ENCODE measurements at regions not wholly inside any gene's neighbourhood (a gene's known extent, or its start where the extent isn't known, plus 50 kb on each side); places are given as distances from the start of the nearest gene placed in this dataset.
"Not testable (repeated sequence)": the region's sequence is repeated elsewhere in the genome, so short reads cannot be mapped to it uniquely, and the experiment has no call there.

DNA sequence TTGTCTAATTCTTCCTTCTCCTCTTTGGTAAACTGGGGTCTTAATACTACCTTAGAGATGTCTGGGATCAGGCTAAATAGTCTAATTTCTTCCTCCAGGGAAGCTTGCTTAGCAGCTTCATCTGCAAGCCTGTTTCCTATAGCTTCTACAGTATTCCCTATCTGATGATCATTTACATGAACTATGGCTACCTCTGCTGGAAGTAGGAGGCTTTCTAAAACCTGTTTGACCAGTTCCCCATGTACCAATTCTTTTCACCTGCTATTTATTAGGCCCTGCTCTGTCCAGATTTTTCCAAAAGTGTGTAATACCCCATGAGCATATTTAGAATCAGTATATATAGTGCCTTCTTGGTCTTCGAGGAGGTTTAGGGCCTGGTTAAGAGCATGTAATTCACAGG is 619.8 kb downstream of the HINT1 start:
- CTCF ChIA-PET, result no interaction called here
- Mint-ChIP-seq H3K27ac (no peak overlapping the region), H3K36me3 (no peaks in the 10 kb centered on the region), H3K4me1 (no peaks in the 10 kb centered on the region), H3K4me3 (no peak overlapping the region), H3K27me3 (no peaks in the 10 kb centered on the region), H3K9me3 (no peaks in the 10 kb centered on the region)
- DNase-seq, result no peak

DNA sequence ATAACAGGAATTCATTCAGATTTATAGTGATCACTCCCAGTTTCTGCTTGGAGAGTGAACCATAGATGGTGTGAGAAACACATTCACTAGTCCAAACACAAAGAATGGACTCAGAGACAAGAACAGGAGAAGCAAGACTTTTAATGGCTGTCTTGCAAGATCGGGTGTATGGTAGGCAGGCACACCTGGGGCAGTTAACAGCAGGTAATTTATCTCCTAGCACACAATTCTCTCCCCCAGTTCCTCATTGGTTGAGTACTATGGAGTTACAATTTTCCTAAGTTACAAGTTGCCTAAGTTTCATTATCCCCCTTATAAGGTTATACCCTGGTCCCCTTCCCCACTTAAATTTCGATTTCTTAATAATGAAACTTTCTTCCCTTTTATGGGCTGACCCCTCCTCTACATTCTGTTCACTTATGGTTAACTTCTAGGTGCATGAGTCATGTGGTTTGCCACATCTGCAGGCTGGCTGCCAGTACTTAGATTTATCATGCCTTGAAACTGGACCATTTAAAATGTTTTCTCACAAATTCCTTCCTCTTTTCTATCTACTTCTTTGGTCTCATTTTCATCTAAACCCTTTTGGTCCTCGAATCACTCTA is 623.3 kb downstream of the HINT1 start:
- H3K27ac Mint-ChIP-seq, result no peak overlapping the region
- DNase-seq, result no peak
- CTCF ChIA-PET, result no interaction called here
- H3K4me3 Mint-ChIP-seq, result no peak overlapping the region
- no peaks in the 10 kb centered on the region for H3K9me3 Mint-ChIP-seq
- H3K27me3 Mint-ChIP-seq, result no peaks in the 10 kb centered on the region
- no peaks in the 10 kb centered on the region for H3K36me3 Mint-ChIP-seq
- H3K4me1 Mint-ChIP-seq, result no peaks in the 10 kb centered on the region

DNA sequence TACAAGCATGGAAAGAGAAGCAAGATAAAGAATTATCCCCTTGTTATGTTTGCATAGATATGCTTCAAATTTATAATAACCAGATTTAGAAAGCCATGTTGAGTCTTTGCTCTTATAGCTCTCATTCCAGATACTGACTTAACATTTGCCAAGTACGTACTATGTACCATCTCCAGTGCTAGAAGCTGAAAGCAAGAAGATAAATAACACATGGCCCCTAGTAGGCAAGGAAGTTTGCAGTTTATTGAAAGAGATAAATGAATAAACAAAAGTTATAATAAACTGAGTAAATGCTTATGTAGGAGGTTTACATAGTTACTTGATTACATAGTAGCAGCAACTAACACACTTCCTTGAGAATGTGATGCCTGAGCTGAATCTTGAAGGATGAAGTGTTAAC is 628.4 kb downstream of the HINT1 start:
- Mint-ChIP-seq H3K4me1 (no peaks in the 10 kb centered on the region), H3K9me3 (no peaks in the 10 kb centered on the region), H3K4me3 (no peak overlapping the region), H3K27ac (no peak overlapping the region), H3K27me3 (no peaks in the 10 kb centered on the region), H3K36me3 (no peaks in the 10 kb centered on the region)
- CTCF ChIA-PET, result no interaction called here
- DNase-seq, result no peak

DNA sequence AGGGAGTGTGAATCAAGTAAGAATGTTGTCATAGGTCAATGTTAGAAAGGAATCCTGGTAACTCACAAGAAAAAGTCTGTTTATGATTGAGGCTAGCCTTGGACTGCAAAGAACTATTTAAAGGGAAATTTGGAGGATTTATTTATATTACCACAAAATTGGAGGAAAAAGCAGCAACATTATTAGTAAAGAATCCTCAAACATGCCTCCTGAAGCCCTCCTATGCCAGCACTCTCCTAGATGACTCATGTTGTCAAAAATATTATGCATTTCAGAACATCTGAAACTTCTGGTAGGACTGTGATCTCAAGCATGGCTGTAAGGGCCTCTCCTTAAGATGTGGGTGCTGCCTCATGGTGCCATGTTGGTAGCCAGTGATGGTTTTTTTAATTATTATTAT is 628.5 kb downstream of the CHSY3 start:
- Mint-ChIP-seq H3K4me1 (no peaks in the 10 kb centered on the region), H3K27me3 (no peaks in the 10 kb centered on the region), H3K36me3 (no peaks in the 10 kb centered on the region), H3K27ac (no peak overlapping the region), H3K9me3 (no peaks in the 10 kb centered on the region), H3K4me3 (no peak overlapping the region)
- no peak for DNase-seq
- CTCF ChIA-PET, result no interaction called here

DNA sequence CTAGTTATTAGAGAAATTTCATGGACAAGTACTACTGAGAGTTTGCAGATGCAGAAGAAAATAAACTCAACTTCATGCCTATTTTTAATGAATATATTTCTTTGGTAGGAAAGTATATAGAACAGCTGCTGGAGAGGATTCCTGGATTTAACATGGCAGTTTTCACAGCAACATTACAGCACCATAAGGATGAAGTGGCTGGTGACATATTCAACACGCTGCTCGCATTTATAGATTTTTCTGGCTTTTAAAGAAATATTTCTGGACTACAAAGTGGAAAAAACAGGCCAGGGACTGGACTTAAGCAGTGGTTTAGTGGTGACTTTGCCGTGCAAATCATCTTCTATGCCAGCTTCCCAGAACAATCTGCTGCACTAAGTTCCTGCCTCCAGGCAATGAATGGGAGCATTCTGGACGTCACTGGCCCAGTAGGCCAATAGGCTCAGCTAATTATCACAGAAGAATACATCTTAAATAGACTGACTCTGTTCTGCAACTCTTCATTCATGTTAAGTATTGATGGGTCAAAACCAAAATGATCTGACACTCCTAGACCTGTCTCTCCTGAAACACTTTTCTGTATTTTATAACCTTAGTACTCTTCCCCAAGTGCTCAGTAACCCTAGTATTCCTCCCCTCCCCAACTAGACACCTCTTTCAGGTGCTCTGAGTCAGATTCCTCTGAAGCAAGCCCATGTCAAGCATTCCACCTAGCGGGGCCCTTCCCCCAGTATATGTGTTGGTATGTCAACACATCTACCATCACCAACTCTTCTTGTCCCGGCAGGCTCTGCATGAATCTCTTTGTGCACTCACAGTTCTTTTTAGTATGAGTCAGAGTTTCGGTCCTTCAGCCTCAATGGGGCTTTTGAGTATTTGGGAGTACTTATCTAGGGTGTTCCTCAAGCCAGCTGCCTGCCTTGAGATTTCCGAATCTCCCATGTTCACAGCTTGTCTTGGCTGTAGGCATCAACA is 625.5 kb downstream of the CHSY3 start:
- Mint-ChIP-seq H3K27me3 (no peaks in the 10 kb centered on the region), H3K4me1 (no peaks in the 10 kb centered on the region), H3K4me3 (no peak overlapping the region), H3K36me3 (no peaks in the 10 kb centered on the region), H3K9me3 (no peaks in the 10 kb centered on the region), H3K27ac (no peak overlapping the region)
- CTCF ChIA-PET, result no interaction called here
- DNase-seq, result no peak

DNA sequence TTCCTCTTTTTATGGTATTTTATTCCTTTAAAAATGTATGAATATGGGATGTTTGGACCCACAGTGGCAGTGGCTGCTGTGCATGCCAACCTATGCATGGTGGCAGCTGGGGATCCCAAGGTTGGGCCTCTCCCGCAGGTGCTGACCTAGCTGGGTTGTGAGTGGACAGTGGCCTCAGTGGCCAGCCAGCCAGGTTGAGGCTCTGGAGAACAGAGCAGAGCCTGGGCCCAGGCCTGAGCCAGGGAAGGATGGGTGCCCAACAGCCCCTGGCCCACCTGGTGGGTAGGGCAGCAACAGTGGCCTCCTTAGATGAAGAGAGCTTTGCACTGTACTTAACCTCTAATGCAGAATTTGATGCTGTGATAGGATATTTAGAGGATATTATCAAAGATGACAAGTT is 624.8 kb downstream of the CHSY3 start:
- Mint-ChIP-seq H3K36me3 (no peaks in the 10 kb centered on the region), H3K4me1 (no peaks in the 10 kb centered on the region), H3K4me3 (no peak overlapping the region), H3K27ac (no peak overlapping the region), H3K9me3 (no peaks in the 10 kb centered on the region), H3K27me3 (no peaks in the 10 kb centered on the region)
- CTCF ChIA-PET, result no interaction called here
- DNase-seq, result no peak

DNA sequence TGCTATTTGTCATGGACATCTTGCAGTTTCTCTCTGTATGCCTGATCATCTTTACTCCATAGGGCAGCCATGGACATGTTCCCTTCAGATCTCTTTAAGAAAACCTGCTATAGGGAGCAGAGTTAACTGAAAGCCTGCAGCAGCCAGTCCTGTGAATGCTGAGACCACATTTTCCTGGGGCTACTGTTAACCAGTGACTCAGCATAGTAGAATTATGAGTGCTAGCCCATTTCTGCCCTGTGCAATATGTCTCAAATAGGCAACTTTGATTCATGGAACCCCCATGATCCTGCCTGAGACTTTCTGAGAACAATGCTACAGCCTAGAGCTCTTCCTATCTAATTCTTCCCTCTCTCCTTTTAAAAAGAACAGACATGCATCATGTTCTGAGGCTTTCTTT is 624.2 kb downstream of the CHSY3 start:
- CTCF ChIA-PET, result no interaction called here
- Mint-ChIP-seq H3K27me3 (no peaks in the 10 kb centered on the region), H3K36me3 (no peaks in the 10 kb centered on the region), H3K27ac (no peak overlapping the region), H3K4me3 (no peak overlapping the region), H3K9me3 (no peaks in the 10 kb centered on the region), H3K4me1 (no peaks in the 10 kb centered on the region)
- DNase-seq, result no peak

DNA sequence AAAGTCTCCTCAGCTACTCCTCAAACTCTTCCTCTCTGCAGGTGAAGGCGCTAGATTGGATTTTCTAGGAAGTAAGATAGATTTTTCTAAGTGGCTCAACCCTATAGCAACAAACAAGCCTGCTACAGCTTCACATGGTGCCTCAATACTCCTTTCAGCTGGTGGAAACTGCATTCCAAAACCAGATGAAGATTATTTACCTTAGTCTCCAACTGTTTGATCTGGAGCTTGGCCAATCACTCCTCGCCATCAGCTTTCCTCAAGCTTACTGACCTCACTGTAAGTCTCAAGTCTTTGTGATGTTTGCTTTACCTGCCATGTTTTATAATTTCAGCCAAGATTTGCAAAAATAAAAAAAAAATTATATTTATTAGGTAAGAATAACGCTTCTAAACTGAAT is 622.4 kb downstream of the CHSY3 start:
- H3K4me1 Mint-ChIP-seq, result no peaks in the 10 kb centered on the region
- no peaks in the 10 kb centered on the region for H3K36me3 Mint-ChIP-seq
- H3K27ac Mint-ChIP-seq, result no peak overlapping the region
- CTCF ChIA-PET, result no interaction called here
- DNase-seq, result no peak
- no peaks in the 10 kb centered on the region for H3K27me3 Mint-ChIP-seq
- no peak overlapping the region for H3K4me3 Mint-ChIP-seq
- no peaks in the 10 kb centered on the region for H3K9me3 Mint-ChIP-seq

DNA sequence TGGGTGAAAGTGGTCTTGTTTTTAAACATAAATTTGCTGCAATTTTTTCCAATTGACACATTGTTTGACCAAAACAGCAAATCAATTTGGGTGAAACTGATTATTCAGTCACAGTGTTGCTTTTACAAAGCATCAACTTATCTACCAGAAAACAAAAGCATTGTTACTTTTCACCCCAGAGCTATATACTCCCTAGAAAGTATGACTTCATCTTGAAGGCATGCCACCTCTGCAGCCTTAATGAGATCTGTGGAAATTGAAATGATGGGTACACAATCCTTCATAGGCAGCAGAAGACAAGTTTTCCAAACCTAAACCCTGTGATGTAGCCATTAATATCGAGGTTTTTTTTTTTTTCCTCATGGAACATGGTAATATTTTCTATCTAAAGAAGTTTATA is 615.9 kb downstream of the CHSY3 start:
- Mint-ChIP-seq H3K4me1 (no peaks in the 10 kb centered on the region), H3K27me3 (no peaks in the 10 kb centered on the region), H3K27ac (no peak overlapping the region), H3K4me3 (no peak overlapping the region), H3K9me3 (peaks cover 11% of the 10 kb centered on the region), H3K36me3 (no peaks in the 10 kb centered on the region)
- CTCF ChIA-PET, result no interaction called here
- DNase-seq, result no peak

DNA sequence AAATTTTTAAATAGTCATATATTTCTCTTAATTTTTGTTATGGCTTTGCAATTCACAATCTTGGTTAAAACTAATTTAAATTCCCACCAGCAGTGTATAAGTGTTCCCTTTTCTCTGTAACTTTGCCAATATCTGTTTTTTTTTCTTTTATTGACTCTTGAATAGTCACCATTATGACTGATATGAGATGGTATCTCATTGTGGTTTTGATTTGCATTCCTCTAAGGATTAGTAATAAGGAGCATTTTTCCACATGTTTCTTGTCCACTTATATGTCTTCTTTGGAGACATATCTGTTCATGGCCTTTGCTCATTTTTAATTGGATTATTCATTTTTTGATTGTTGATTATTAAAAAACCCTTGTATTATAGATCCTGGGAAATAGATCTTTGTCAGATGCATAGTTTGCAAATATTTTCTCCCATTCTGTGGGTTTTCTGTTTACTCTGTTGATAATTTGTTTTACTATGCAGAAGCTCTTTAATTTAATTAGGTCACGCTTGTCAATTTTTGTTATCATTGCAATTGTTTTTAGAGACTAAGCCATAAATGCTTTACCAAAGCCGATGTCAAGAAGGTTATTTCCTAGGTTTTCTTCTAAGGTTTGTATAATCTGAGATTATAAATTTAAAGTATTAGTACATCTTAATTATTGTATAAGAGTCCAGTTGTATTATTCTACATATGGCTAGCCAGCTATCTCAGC is 610.9 kb downstream of the CHSY3 start:
- H3K9me3 Mint-ChIP-seq, result peaks cover 11% of the 10 kb centered on the region
- H3K4me1 Mint-ChIP-seq, result no peaks in the 10 kb centered on the region
- CTCF ChIA-PET, result no interaction called here
- no peak overlapping the region for H3K4me3 Mint-ChIP-seq
- H3K27me3 Mint-ChIP-seq, result no peaks in the 10 kb centered on the region
- no peaks in the 10 kb centered on the region for H3K36me3 Mint-ChIP-seq
- no peak overlapping the region for H3K27ac Mint-ChIP-seq
- DNase-seq, result no peak

DNA sequence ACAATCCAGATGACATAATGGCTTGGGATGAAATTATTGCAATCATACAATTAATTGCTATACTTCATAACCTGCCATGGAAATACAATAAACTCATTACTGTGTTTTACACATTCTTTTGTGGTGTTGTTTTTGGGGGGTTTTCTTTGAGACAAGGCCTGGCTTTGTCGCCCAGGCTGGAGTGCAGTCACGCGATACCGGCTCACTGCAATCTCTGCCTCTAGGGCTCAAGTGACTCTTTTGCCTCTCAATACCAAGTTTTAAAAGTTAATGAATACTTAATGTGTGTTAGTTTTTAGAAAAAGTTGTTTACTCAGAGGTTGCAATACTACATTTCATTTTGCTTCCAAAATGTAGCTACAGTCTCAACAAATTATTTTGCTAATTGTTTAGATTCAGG is 598.4 kb downstream of the CHSY3 start:
- Mint-ChIP-seq H3K4me3 (no peak overlapping the region), H3K4me1 (no peaks in the 10 kb centered on the region), H3K9me3 (no peaks in the 10 kb centered on the region), H3K36me3 (no peaks in the 10 kb centered on the region), H3K27ac (no peak overlapping the region), H3K27me3 (no peaks in the 10 kb centered on the region)
- CTCF ChIA-PET, result no interaction called here
- DNase-seq, result no peak

DNA sequence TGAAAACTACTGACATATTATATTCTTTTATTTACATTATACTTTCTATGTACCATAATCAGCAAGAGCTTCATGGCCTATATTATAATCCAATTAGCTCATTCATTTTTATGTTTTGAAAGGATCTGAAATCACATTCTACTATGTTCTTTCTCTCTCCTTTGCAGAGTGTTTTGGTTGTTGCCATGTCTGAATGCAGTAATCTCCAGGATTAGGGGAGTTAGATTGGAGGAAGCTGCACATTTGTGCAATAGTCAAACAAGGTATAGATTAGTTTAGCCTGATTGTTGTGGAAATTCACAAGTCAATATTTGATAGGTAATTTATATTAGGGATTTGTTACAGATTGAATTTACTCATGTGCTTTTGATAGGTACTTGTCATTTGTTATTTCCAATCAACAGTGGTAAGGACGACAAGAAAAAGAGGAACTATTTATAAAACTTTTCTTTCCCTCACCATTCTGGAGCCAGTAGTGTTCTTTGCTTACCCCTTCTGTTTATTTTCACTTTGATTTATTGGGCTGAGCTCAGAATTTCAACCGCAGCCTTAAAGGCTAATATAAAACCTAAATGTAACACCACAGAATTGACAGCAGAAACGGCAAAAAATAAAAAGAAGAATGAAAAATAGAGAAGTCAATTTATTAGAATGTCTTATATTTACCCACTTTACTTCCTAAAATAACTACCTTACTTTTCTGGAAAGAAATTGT is 597.0 kb downstream of the CHSY3 start:
- H3K4me1 Mint-ChIP-seq, result no peaks in the 10 kb centered on the region
- H3K27me3 Mint-ChIP-seq, result no peaks in the 10 kb centered on the region
- no peaks in the 10 kb centered on the region for H3K9me3 Mint-ChIP-seq
- H3K36me3 Mint-ChIP-seq, result no peaks in the 10 kb centered on the region
- no peak overlapping the region for H3K27ac Mint-ChIP-seq
- CTCF ChIA-PET, result no interaction called here
- no peak overlapping the region for H3K4me3 Mint-ChIP-seq
- DNase-seq, result no peak

DNA sequence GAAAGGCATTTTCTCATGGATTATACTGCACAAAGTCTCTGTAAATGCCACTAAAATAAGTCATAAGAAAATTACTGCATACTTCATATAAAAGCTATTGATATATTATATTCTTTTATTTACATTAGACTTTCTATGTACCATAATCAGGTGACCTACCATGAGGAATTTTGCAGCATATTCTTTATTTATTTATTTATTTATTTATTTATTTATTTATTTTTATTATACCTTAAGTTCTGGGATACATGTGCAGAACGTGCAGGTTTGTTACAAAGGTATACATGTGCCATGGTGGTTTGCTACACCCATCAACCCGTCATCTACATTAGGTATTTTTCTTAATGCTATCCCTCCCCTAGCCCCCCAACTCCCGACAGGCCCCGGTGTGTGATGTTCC is 596.2 kb downstream of the CHSY3 start:
- H3K4me1 Mint-ChIP-seq, CTCF ChIA-PET, H3K27me3 Mint-ChIP-seq, H3K27ac Mint-ChIP-seq, H3K4me3 Mint-ChIP-seq, H3K9me3 Mint-ChIP-seq, DNase-seq, H3K36me3 Mint-ChIP-seq: not testable (repeated sequence)

DNA sequence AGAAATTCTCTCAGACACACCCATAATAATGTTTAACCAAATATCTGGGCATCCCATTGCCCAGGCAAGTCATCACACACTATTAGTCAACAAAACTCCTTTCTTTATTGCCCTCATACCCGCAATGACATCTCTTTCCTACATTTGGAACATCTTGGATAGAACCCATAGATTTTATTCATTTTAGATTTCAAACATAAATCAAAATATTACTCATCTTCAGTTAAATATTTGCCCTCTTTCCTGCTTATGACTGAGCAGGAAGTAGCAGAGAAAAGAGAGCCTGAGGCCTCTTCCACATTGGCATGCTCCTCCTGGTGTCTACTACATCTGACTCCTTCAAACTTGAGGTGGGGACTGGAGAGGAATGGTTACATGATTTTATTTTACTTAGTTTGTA is 592.0 kb downstream of the CHSY3 start:
- Mint-ChIP-seq H3K27me3 (no peaks in the 10 kb centered on the region), H3K9me3 (no peaks in the 10 kb centered on the region), H3K27ac (no peak overlapping the region)

More for the DNA sequence above, 592.0 kb downstream of the CHSY3 start:
- DNase-seq, result no peak
- CTCF ChIA-PET, result interaction anchor here (1.1 kb wide), 1 partner anchor 14 kb away, joined by 4 read pairs; no protein-coding TSS in a partner anchor
- no peak overlapping the region for H3K4me3 Mint-ChIP-seq
- no peaks in the 10 kb centered on the region for H3K4me1 Mint-ChIP-seq
- H3K36me3 Mint-ChIP-seq, result no peaks in the 10 kb centered on the region

Measured in activated naive CD4-positive, alpha-beta T cell treated with anti-CD3 and anti-CD28 coated beads, Interleukin-2, amount 10 ng/mL, durations not matched to agents 7 days and 5 days (primary cell).